IPS-18c (cell line): ENCODE measurements at regions not wholly inside any gene's neighbourhood (a gene's known extent, or its start where the extent isn't known, plus 50 kb on each side); places are given as distances from the start of the nearest gene placed in this dataset.

Experiments
- H3K4me3 ChIP-seq: 2 replicates; pipeline ENCODE4 v1.7.0; 2013; ENCODE audit warnings: low read depth, mild to moderate bottlenecking, low read length, moderate library complexity; ENCODE audit not compliant: insufficient read depth
- H3K9me3 ChIP-seq: one replicate; pipeline ENCODE4 v1.6.1; 2013; ENCODE audit warnings: mild to moderate bottlenecking, low read length, moderate library complexity; ENCODE audit not compliant: control insufficient read depth, insufficient read depth

GRCh38 chr20:57762531-57763234 is 52.9 kb upstream of the PMEPA1 start:
- H3K4me3 ChIP-seq: no peak overlapping the region
- peaks cover 3% of the 10 kb centered on the region for H3K9me3 ChIP-seq

DNA sequence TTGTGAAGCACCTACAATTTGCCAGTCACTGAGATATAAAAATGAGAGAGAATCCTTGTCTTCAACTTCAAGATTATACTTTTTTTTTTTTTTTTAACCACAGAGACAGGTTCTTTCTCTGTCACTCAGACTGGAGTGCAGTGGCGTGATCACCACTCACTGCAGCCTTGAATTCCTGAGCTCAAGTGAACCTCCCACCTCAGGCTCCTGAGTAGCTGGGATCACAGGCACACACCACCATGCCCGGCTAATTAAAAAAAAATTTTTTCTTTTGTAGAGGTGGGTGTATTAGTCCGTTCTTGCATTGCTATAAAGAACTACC is 51.6 kb upstream of the PMEPA1 start:
- Histone ChIP-seq H3K4me3 (no peak overlapping the region), H3K9me3 (peaks cover 3% of the 10 kb centered on the region)

DNA sequence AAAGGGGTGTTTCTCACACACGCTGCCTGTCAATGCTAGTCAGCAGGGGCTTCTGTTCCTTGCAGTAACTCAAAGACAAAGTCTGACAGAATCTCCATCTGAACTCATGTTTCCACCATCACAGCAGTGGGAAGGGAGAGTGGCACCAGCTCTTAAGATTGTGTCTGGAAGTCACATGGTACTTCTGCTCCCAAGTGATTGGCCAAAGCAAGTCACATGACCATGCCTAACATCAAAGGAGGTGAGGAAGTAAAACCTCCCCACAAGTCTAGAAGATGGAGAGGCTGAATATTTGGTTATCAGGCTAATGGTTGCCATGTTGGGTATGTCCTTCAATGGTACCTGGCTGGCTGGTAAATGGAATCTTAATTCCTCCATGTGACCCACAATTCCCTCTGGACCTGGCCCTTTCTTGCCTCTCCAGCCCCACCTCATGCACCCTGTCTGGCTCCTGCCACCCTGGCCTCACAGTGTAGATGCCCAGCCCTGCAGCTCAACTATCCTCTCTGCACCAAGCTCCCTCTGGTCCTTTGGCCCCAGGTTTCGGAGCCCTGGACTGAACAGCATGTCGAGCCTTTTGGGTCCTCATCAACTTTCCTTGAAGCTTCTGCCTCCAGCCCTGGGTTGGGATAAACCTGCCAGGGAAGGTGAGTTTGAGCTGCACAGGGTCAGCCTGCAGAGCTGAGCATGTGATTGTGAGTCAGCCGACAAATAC is 51.0 kb upstream of the PMEPA1 start:
- Histone ChIP-seq H3K4me3 (no peak overlapping the region), H3K9me3 (peaks cover 3% of the 10 kb centered on the region)

DNA sequence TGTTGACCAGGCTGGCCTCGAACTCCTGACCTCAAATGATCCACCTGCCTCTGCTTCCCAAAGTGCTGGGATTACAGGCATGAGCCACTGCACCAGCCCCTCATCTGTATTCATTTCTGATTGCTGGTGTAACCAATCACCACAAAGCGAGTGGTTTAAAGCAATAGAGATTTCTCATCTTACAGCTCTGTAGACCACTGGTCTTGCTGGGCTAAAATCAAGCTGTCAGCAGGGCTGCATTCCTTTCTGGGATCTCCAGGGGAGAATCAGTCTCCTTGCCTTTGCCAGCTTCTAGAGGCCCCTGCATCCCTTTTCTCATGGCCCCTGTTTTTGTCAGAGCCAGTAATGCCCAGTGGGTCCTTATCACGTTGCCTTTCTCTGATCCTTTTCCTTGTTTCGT is 49.9 kb upstream of the PMEPA1 start:
- Histone ChIP-seq H3K4me3 (no peak overlapping the region), H3K9me3 (peaks cover 2% of the 10 kb centered on the region)
